Superior temporal gyrus (tissue), 1 donor: ENCODE measurements at regions not wholly inside any gene's neighbourhood (a gene's known extent, or its start where the extent isn't known, plus 50 kb on each side); places are given as distances from the start of the nearest gene placed in this dataset.

ENCODE experiments used
- DNase-seq: peaks from one replicate; pipeline ENCODE4 v3.0.0-alpha.2; 2016; ENCODE audit errors: extremely low spot score

- DNase-seq = no peak
These were observed 73.0 kb upstream of the HMGN3 start for GRCh38 chr6:79307321-79308036.

- no peak for DNase-seq
These were observed 70.5 kb upstream of the HMGN3 start for GRCh38 chr6:79305020-79305419.

DNA sequence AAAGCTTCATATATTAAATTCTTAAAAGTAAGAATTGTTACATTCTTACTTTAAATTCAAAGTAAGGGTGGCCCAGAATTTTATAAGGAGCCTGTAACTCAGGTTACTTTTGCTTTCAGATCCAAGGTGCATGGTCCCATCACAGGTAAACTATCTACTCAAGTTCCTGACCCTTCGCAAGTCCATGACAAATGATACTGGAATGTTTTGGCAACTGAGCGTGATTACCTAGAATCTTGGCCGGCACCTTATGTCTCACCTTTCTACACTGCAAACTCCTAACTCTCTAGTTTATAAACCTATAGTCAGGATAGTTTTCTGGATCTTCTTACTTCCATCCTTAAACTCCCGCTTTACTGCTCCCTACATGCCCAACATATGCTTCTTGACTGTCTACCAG lies 67.9 kb upstream of the HMGN3 start:
- no peak for DNase-seq

- DNase-seq = no peak
These were observed 66.8 kb upstream of the HMGN3 start for GRCh38 chr6:79301290-79301689.

- DNase-seq = no peak
These were observed 61.7 kb upstream of the HMGN3 start for GRCh38 chr6:79296211-79296610.
